Keratinocyte (primary cell): ENCODE measurements at regions not wholly inside any gene's neighbourhood (a gene's known extent, or its start where the extent isn't known, plus 50 kb on each side); places are given as distances from the start of the nearest gene placed in this dataset.

Experiments
- DNase-seq: peaks from one replicate; pipeline ENCODE4 v3.0.0-alpha.2; 2011; ENCODE audit warnings: low read depth, missing footprints, low spot score
- FAIRE-seq: peaks from 2 replicates; lab custom pipeline; 2011; peaks lifted over from hg19 to GRCh38; lab: Jason Lieb, UNC
- H2AFZ ChIP-seq: 2 replicates; pipeline ENCODE4 v1.6.0; 2012; ENCODE audit warnings: low read length, control low read depth, inconsistent platforms; ENCODE audit not compliant: control insufficient read depth
- H3K27ac ChIP-seq: 2 replicates; pipeline ENCODE4 v1.5.1; 2011; ENCODE audit warnings: low read length; ENCODE audit not compliant: control insufficient read depth, insufficient read depth
- H3K27me3 ChIP-seq: 3 replicates; pipeline ENCODE4 v1.6.0; 2011; ENCODE audit warnings: low read length; ENCODE audit not compliant: control insufficient read depth, insufficient read depth; ENCODE audit errors: extremely low read depth
- H3K36me3 ChIP-seq, 2 experiments: 2 replicates in 1 of 2; 3 replicates in 1 of 2; pipeline ENCODE4 v1.5.1; 2011; ENCODE audit warnings: low read length in 2 of 2, mild to moderate bottlenecking in 1 of 2; ENCODE audit not compliant: control insufficient read depth in 2 of 2, insufficient read depth in 2 of 2; ENCODE audit errors: extremely low read depth in 1 of 2
- H3K4me1 ChIP-seq: 3 replicates; pipeline ENCODE4 v1.5.1; 2011; ENCODE audit warnings: low read length; ENCODE audit not compliant: control insufficient read depth, insufficient read depth; ENCODE audit errors: extremely low read depth
- H3K4me2 ChIP-seq: 3 replicates; pipeline ENCODE4 v1.6.0; 2011; ENCODE audit warnings: low read depth, low read length; ENCODE audit not compliant: control insufficient read depth, insufficient read depth; ENCODE audit errors: extremely low read depth
- H3K4me3 ChIP-seq, 3 experiments: fragments of 200-600 bp in 1 of 3; sonication (generic) in 1 of 3; 2 replicates in 2 of 3; 3 replicates in 1 of 3; pipeline ENCODE4 v1.5.1; 2011 to 2016; ENCODE audit warnings: low read length in 3 of 3, mild to moderate bottlenecking in 3 of 3, control low read depth in 2 of 3, inconsistent platforms in 1 of 3, low read depth in 1 of 3, mixed read lengths in 1 of 3, mixed run types in 1 of 3, moderate library complexity in 1 of 3; ENCODE audit not compliant: control insufficient read depth in 2 of 3, insufficient read depth in 2 of 3; ENCODE audit errors: extremely low read depth in 1 of 3
- H3K79me2 ChIP-seq: 2 replicates; pipeline ENCODE4 v1.6.0; 2012; ENCODE audit warnings: low read length; ENCODE audit not compliant: control insufficient read depth, insufficient read depth
- H3K9ac ChIP-seq: 3 replicates; pipeline ENCODE4 v1.6.0; 2011; ENCODE audit warnings: low read length; ENCODE audit not compliant: control insufficient read depth, insufficient read depth; ENCODE audit errors: extremely low read depth
- H3K9me1 ChIP-seq: 3 replicates; pipeline ENCODE4 v1.6.0; 2011; ENCODE audit warnings: low read length; ENCODE audit not compliant: control insufficient read depth, insufficient read depth; ENCODE audit errors: extremely low read depth
- H3K9me3 ChIP-seq: 2 replicates; pipeline ENCODE4 v1.5.1; 2012; ENCODE audit warnings: low read depth, low read length; ENCODE audit not compliant: control insufficient read depth
- H4K20me1 ChIP-seq: 3 replicates; pipeline ENCODE4 v1.6.0; 2011; ENCODE audit warnings: low read length; ENCODE audit not compliant: control insufficient read depth, insufficient read depth; ENCODE audit errors: extremely low read depth
- CTCF ChIP-seq, 3 experiments: IDR thresholded peaks in 1 of 3; conservative IDR thresholded peaks in 1 of 3; optimal IDR thresholded peaks in 1 of 3; 2 replicates in 2 of 3; 3 replicates in 1 of 3; pipeline versions ENCODE3 to v1.5.1; 2011; ENCODE audit warnings: low read length in 3 of 3, mild to moderate bottlenecking in 3 of 3, moderate library complexity in 2 of 3, control low read depth in 1 of 3, inconsistent platforms in 1 of 3; ENCODE audit not compliant: insufficient read depth in 2 of 3; ENCODE audit errors: extremely low read depth in 1 of 3
- EZH2 ChIP-seq: IDR thresholded peaks from one replicate; pipeline ENCODE4 v1.6.1; 2012; ENCODE audit warnings: inconsistent platforms, mild to moderate bottlenecking, low read length, moderate library complexity
- dilution Hi-C: fragments of 300-500 bp; cut with MboI; formaldehyde crosslinking; loops from one replicate; pipeline ENCODE4 v1.7.0; 2020; ENCODE audit warnings: low sequenced_read_pairs; ENCODE audit not compliant: extremely low pct_ligation_motif_present

GRCh38 chr6:81859884-81860283 is 107.4 kb upstream of the TENT5A start:
- H3K9ac ChIP-seq: no peak overlapping the region
- no peak overlapping the region for H3K27ac ChIP-seq
- no peaks in the 10 kb centered on the region for H3K36me3 ChIP-seq
- no peaks in the 10 kb centered on the region for H4K20me1 ChIP-seq
- H3K4me2 ChIP-seq: no peak overlapping the region
- H2AFZ ChIP-seq: no peak overlapping the region
- no peak for FAIRE-seq
- dilution Hi-C loops: no loop called here
- TF ChIP-seq CTCF (optimal IDR thresholded peaks at IDR 0.05 in 1 of 3, IDR thresholded peaks at IDR 0.05 in 1 of 3, conservative IDR thresholded peaks at IDR 0.05 in 1 of 3; ENCODE audit: extremely low read depth in 1 of 3, insufficient read depth in 2 of 3, low read length in 3 of 3): no peak
- TF ChIP-seq EZH2: no peak
- no peaks in the 10 kb centered on the region for H3K27me3 ChIP-seq
- H3K4me3 ChIP-seq: no peak overlapping the region
- H3K9me1 ChIP-seq: no peaks in the 10 kb centered on the region
- no peaks in the 10 kb centered on the region for H3K9me3 ChIP-seq
- no peaks in the 10 kb centered on the region for H3K4me1 ChIP-seq
- no peak for DNase-seq
- H3K79me2 ChIP-seq: no peaks in the 10 kb centered on the region

- no peaks in the 10 kb centered on the region for H3K9me3 ChIP-seq
- TF ChIP-seq CTCF (optimal IDR thresholded peaks at IDR 0.05 in 1 of 3, IDR thresholded peaks at IDR 0.05 in 1 of 3, conservative IDR thresholded peaks at IDR 0.05 in 1 of 3; ENCODE audit: extremely low read depth in 1 of 3, insufficient read depth in 2 of 3, low read length in 3 of 3): no peak
- TF ChIP-seq EZH2: no peak
- no peaks in the 10 kb centered on the region for H3K9me1 ChIP-seq
- H3K79me2 ChIP-seq: no peaks in the 10 kb centered on the region
- no peak overlapping the region for H3K4me3 ChIP-seq
- H3K36me3 ChIP-seq: no peaks in the 10 kb centered on the region
- no peaks in the 10 kb centered on the region for H3K27me3 ChIP-seq
- H3K27ac ChIP-seq: no peak overlapping the region
- dilution Hi-C loops: no loop called here
- H4K20me1 ChIP-seq: no peaks in the 10 kb centered on the region
- FAIRE-seq: no peak
- DNase-seq: no peak
- no peak overlapping the region for H2AFZ ChIP-seq
- H3K4me1 ChIP-seq: no peaks in the 10 kb centered on the region
- H3K9ac ChIP-seq: no peak overlapping the region
- H3K4me2 ChIP-seq: no peak overlapping the region
Measured at GRCh38 chr6:81857812-81858211, 105.3 kb upstream of the TENT5A start.
